Upper lobe of right lung (tissue), 1 donor: ENCODE measurements at regions not wholly inside any gene's neighbourhood (a gene's known extent, or its start where the extent isn't known, plus 50 kb on each side); places are given as distances from the start of the nearest gene placed in this dataset.

Experiments
- ATAC-seq: fragments of 200-7000 bp; cut with Tn5 transposase; one replicate; pipeline ENCODE4 v1.9.1; 2020; ENCODE audit warnings: mild to moderate bottlenecking, moderate library complexity
- DNase-seq: peaks from one replicate; pipeline ENCODE4 v3.0.0-alpha.2; 2020
- H3K27ac ChIP-seq: fragments of 200-600 bp; one replicate; pipeline ENCODE4 v1.8.0; 2022
- H3K27me3 ChIP-seq: fragments of 200-600 bp; one replicate; pipeline ENCODE4 v1.8.0; 2022; ENCODE audit warnings: mild to moderate bottlenecking
- H3K36me3 ChIP-seq: fragments of 200-600 bp; one replicate; pipeline ENCODE4 v1.8.0; 2022
- H3K4me1 ChIP-seq: fragments of 200-600 bp; one replicate; pipeline ENCODE4 v1.8.0; 2022
- H3K4me3 ChIP-seq: fragments of 200-600 bp; one replicate; pipeline ENCODE4 v1.8.0; 2022; ENCODE audit warnings: mild to moderate bottlenecking
- H3K9me3 ChIP-seq: fragments of 200-600 bp; one replicate; pipeline ENCODE4 v1.8.0; 2022
- CTCF ChIP-seq: fragments of 200-600 bp; IDR thresholded peaks from one replicate; pipeline ENCODE4 v1.8.0; 2022; ENCODE audit warnings: antibody characterized with exemption
- intact Hi-C: fragments of 100-400 bp; cut with DNase I; formaldehyde crosslinking; loops from one replicate; pipeline ENCODE4 v1.11.0; 2022
- donor health status: DM: no; HTN: yes; CAD: no; lungs with severe emphysema.

DNA sequence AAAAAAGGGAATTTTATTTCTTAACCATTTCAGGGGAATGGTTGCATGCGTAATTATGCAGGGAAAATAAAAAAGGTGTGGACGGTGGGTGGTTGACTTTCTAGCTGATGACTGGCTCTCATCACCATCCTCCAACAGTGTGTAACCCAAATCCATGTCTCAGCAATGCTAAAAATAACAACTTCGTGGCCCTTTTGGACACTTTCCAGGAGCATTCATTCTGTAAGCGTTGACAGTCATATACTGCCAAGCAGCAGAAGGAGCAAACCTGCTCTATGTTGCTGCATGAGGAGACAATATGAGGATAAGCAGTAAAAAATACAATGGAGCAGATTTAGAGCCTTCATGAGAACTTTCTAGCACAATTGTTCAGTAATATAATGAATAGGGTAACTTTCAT lies 189.1 kb downstream of the ANXA2 start:
- H3K36me3 ChIP-seq, result no peaks in the 10 kb centered on the region
- no peaks in the 10 kb centered on the region for H3K9me3 ChIP-seq
- TF ChIP-seq CTCF, result no peak
- DNase-seq (no peak), ATAC-seq (no peak)
- intact Hi-C loops, result no loop called here
- no peaks in the 10 kb centered on the region for H3K27me3 ChIP-seq
- no peak overlapping the region for H3K4me3 ChIP-seq
- H3K4me1 ChIP-seq, result no peaks in the 10 kb centered on the region
- no peak overlapping the region for H3K27ac ChIP-seq

DNA sequence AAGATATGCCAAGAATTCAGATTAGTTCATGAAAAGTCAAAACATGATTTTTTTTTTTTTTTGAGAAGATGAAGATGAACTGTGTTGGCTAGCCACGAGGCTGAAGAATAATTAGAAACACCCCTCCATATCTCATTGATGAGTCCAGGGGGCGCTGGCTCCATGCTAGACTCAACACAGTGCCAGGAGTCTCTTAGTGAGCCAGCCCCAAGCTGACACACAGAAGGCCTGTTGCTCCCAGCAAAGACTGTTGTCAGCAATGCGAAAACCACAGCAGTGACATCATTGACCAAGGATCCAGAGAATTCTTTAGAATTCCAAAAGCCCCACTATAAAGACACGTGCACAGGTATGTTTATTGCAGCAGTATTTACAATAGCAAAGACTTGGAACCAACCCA lies 185.2 kb downstream of the ANXA2 start:
- no peak for ATAC-seq
- H3K27ac ChIP-seq, result no peak overlapping the region
- no peak for TF ChIP-seq CTCF
- H3K4me1 ChIP-seq, result no peaks in the 10 kb centered on the region
- no peaks in the 10 kb centered on the region for H3K36me3 ChIP-seq
- no peak overlapping the region for H3K4me3 ChIP-seq
- intact Hi-C loops, result no loop called here
- no peak for DNase-seq
- no peaks in the 10 kb centered on the region for H3K9me3 ChIP-seq
- H3K27me3 ChIP-seq, result no peaks in the 10 kb centered on the region

- no peak for TF ChIP-seq CTCF
- DNase-seq (no peak), ATAC-seq (no peak)
- Histone ChIP-seq H3K4me3 (no peak overlapping the region), H3K4me1 (no peaks in the 10 kb centered on the region), H3K27me3 (no peaks in the 10 kb centered on the region), H3K36me3 (no peaks in the 10 kb centered on the region), H3K9me3 (no peaks in the 10 kb centered on the region), H3K27ac (no peak overlapping the region)
- intact Hi-C loops, result no loop called here
Measured at GRCh38 chr15:60213377-60214000, 184.3 kb downstream of the ANXA2 start.

DNA sequence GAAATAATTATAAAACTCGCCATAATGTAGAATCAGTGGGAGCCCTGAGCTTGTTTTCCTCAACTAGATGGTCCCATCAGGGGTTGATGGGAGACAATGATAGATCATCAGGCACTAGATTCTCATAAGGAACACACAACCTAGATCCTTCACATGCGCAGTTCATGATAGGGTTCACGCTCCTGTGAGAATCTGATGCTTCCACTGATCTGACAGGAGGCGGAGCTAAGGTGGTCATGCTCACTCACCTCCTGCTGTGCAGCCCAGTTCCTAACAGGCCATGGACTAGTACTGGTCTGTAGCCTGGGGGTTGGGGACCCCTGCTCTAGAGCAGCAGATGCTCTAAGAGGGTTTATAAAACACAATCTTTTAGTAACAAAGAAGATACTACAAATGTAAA lies 183.6 kb downstream of the ANXA2 start:
- no peak for ATAC-seq
- intact Hi-C loops, result no loop called here
- DNase-seq, result no peak
- no peak for TF ChIP-seq CTCF
- Histone ChIP-seq H3K36me3 (no peaks in the 10 kb centered on the region), H3K4me3 (no peak overlapping the region), H3K9me3 (no peaks in the 10 kb centered on the region), H3K27ac (no peak overlapping the region), H3K4me1 (no peaks in the 10 kb centered on the region), H3K27me3 (no peaks in the 10 kb centered on the region)

- no peak overlapping the region for H3K4me3 ChIP-seq
- no peak overlapping the region for H3K27ac ChIP-seq
- intact Hi-C loops, result no loop called here
- peak; percentile 71 for ATAC-seq
- no peaks in the 10 kb centered on the region for H3K9me3 ChIP-seq
- H3K36me3 ChIP-seq, result no peaks in the 10 kb centered on the region
- no peak for TF ChIP-seq CTCF
- H3K27me3 ChIP-seq, result no peaks in the 10 kb centered on the region
- no peaks in the 10 kb centered on the region for H3K4me1 ChIP-seq
- DNase-seq, result no peak
Measured at GRCh38 chr15:60215225-60215963, 182.4 kb downstream of the ANXA2 start.
